GM12891 (cell line): ENCODE measurements at regions not wholly inside any gene's neighbourhood (a gene's known extent, or its start where the extent isn't known, plus 50 kb on each side); places are given as distances from the start of the nearest gene placed in this dataset.

Source experiments
- DNase-seq: peaks from one replicate; pipeline ENCODE4 v3.0.0; 2011; ENCODE audit warnings: low spot score; ENCODE audit not compliant: insufficient read length
- FAIRE-seq: peaks from 2 replicates; lab custom pipeline; 2011; peaks lifted over from hg19 to GRCh38; lab: Jason Lieb, UNC
- PAX5 ChIP-seq: IDR thresholded peaks from 2 replicates; pipeline ENCODE4 v1.6.1; 2011; ENCODE audit warnings: low read length, moderate library complexity, mild to moderate bottlenecking; ENCODE audit not compliant: insufficient read depth, severe bottlenecking
- POLR2A ChIP-seq: IDR thresholded peaks from 2 replicates; pipeline ENCODE4 v1.6.1; 2011; ENCODE audit warnings: low read depth, low read length, control low read depth
- POLR2AphosphoS5 ChIP-seq: IDR thresholded peaks from 2 replicates; pipeline ENCODE4 v1.6.1; 2011; ENCODE audit warnings: low read depth, low read length, control low read depth
- POU2F2 ChIP-seq: IDR thresholded peaks from 2 replicates; pipeline ENCODE4 v1.6.1; 2011; ENCODE audit warnings: low read depth, mild to moderate bottlenecking, control low read depth, low read length, moderate library complexity
- SPI1 ChIP-seq: IDR thresholded peaks from 2 replicates; pipeline ENCODE4 v1.6.1; 2011; ENCODE audit warnings: low read depth, low read length, control low read depth
- TAF1 ChIP-seq: IDR thresholded peaks from 2 replicates; pipeline ENCODE4 v1.6.1; 2011; ENCODE audit warnings: low read depth, low read length, control low read depth

DNA sequence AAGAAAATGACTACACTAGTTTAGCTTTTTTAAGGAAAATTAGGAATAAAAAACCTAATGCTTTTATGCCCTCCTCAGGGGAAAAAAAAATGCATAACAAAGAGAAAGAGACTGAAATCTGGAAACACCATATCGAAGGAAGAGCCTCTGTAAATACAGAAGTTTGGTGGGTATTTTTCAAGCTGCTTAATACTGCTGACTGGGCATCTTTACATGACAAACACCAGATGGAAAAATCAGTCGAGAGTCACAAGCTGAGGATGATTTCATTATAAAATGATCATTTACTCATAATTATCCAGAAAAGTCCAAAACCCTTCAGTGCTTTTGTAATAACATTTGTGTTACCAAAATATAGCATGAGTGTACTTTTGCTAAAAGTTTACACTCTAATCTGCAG is 1600.7 kb upstream of the ACVR2A start:
- no peak for FAIRE-seq
- TF ChIP-seq POLR2AphosphoS5 (no peak), TAF1 (no peak), POLR2A (no peak), SPI1 (no peak), PAX5 (no peak), POU2F2 (no peak)
- DNase-seq = no peak

DNA sequence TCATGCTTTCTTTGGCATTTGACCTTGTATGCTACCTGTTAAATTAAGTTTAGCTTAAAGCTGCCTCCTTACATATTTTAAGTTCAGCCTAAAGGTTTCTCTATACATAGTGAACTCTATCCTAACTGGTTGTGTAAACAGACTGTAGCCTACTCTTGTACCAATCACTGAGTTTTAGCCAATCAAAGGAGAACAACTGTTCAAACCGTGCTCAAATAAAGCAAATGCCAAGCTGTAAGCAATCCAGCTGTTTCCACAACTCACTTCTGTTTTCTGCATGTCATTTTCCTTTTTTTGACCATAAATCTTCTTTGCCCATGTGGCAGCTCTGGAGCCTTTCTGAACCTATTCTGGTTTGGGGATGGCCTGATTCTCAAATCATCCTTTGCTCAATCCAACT is 1603.8 kb upstream of the ACVR2A start:
- FAIRE-seq (no peak), DNase-seq (no peak)
- TF ChIP-seq TAF1 (no peak), POLR2A (no peak), PAX5 (no peak), POU2F2 (no peak), POLR2AphosphoS5 (no peak), SPI1 (no peak)

DNA sequence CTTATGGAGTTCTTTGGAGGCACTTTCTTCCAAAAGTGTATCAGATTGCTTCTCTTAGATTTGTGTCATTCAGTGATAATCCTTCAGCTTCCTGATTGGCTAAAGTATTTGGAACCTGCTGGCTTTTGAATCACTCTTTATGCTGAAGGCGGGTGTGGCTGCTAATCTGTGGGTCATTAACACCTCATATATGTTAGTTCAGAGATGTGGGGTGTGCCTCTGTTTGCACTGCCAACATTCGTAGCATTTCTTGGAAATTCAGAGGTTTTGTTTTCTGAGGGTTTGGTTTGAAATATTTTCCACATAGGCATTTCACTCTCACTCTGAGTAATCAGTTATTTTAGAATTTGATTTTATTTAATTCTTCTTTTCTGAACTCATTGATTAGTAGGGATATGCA is 1604.4 kb upstream of the ACVR2A start:
- DNase-seq (no peak), FAIRE-seq (no peak)
- TF ChIP-seq SPI1 (no peak), TAF1 (no peak), PAX5 (no peak), POLR2AphosphoS5 (no peak), POU2F2 (no peak), POLR2A (no peak)

DNA sequence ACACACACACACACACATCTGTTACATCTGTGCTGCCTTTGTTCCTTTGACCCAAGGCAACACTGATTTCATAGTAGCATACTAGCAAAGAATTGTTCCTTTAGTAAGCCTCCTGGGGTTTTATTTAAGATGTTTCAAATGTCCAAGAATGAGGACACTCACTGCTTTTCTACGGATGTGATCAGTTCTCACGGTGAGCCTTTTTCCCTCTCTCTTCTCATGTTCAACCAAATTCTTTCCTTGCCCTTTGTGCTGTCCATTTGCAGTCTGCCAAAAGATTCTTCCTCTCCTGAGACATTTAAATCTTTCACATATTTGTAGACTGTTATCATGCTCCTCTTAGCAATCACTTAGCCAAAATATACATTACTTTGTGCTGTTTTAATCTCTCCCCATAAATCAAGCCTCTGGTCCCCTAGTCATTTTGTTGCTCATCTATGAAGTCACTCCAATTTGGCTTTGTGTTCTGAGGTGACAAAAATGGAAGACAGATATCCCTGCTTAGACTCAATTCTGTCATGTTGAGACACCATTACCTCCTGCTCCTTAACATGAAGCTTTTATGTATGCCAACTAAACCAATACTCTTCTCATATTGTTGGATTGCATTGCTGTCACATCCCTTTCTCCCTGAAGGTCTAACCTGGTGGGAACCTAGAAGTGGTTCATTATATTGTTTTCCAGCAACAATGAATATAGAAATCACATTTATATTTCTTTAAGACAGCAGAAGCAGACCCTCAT is 1605.3 kb upstream of the ACVR2A start:
- no peak for FAIRE-seq
- TF ChIP-seq POLR2A (no peak), TAF1 (no peak), SPI1 (no peak), POU2F2 (no peak), PAX5 (no peak), POLR2AphosphoS5 (no peak)
- no peak for DNase-seq

DNA sequence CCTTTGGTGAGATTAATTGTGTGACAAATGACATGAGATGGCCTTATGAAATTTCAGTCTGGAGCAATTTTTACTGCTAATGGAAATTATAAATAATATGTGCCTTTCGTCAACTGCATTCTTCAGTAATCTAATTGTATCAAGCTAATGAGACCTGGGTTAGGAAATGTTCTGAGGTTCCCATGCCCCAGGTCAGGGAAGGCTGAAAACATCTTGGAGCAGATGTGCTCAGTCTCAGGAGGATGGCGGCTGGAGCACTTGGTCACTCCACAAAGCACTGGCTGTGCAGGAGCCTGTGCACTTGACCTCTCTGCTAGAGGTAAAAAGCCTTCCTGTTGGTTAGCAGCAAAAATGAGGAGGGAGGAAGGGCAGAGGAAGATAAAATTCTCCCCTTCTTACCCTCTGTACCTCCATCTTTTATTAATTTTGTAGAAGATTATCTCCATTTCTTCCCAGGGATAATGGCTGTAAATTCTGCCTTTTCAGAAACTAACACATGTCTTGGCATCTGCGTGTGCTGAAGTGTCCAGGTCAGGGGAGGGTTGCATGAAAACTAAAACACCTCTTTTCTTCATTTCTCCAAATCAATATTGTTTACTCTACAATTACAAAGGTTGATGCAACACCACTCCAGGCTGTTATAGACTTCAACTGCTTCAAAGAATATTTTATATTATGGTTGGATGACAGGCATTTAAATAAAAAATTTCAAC is 1606.4 kb upstream of the ACVR2A start:
- DNase-seq (no peak), FAIRE-seq (no peak)
- TF ChIP-seq TAF1 = no peak
- no peak for TF ChIP-seq SPI1
- TF ChIP-seq POLR2AphosphoS5 = no peak
- no peak for TF ChIP-seq POU2F2
- TF ChIP-seq PAX5 = no peak
- no peak for TF ChIP-seq POLR2A

DNA sequence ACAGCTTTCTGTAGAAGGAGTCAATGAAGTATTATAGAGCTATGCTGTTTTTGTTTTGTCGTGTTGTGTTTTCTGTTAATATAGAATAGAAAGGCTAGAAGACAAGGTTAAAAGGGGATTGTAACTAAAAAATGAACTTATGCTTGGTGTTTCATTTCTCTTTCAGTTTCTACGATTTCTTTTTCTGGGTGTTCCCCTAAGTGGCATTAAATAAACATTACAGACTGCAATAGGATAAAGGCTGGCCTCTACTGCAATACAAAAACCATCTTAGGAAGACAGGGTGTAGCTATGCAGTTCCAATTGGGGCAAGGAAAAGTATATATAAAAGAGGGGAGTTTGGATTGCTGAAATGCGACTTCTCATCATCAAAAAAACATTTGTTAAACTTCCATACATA is 1609.7 kb upstream of the ACVR2A start:
- no peak for FAIRE-seq
- TF ChIP-seq SPI1 = no peak
- no peak for TF ChIP-seq PAX5
- no peak for TF ChIP-seq POU2F2
- no peak for TF ChIP-seq TAF1
- no peak for TF ChIP-seq POLR2AphosphoS5
- TF ChIP-seq POLR2A = no peak
- DNase-seq = no peak

DNA sequence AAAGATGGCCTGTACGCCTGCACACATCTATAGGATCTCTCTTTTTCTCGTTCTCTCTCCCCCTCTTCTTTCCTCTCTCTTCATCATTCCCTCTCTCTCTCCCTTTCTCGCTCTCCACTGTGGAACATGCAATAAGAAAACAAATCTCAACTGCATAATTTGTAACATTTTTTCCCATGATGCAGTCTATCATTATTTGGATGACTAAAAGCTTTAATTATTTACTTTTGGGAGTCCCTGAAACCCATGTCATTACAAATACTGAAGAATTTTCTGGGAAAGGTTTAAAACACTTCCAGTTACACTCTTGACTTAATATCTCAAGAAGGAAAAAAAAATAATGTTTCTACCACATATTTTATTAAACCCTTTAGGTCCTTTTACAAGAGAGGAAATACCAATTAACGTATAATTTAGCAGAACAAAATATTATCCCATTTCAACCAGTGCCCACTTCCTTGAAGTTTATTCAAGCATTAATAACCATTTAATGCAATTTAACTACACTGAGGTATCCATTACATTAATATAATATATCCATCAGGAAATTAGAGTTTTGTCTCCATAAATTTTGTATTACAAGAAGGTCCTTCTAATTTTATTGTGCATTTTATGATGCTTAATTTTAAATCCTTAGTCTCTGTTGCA is 1615.2 kb upstream of the ACVR2A start:
- FAIRE-seq = no peak
- no peak for DNase-seq
- no peak for TF ChIP-seq SPI1
- TF ChIP-seq POLR2A = no peak
- TF ChIP-seq POLR2AphosphoS5 = no peak
- TF ChIP-seq PAX5 = no peak
- no peak for TF ChIP-seq TAF1
- no peak for TF ChIP-seq POU2F2

DNA sequence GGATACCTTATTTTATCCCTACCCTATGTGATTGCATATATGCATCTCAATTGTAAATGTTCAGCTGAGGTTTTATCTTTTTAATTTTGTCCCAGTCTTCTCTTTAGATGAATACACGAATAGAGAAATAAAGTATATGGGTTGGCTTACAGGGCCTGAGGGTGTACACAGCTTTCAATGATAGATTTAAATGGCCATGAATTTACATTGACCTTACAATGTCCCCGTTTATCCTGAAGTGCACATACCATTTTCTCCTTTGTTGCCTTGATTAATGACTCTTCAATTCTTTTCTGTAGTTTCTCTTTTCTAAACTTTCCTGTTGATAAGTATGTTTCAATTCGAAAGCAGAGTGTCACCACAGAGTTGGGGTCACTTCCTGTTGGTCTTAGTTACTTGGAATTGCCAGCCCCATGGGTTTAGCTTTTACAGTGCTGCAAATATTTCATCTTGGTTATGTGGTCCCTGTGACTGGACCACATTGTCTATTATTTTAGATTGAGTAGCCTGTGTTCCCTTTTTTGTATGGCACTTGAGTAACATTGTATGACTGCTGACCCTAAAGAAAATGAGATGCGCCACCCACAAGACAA is 1616.3 kb upstream of the ACVR2A start:
- FAIRE-seq (no peak), DNase-seq (no peak)
- no peak for TF ChIP-seq PAX5
- no peak for TF ChIP-seq POU2F2
- peak; percentile 73 for TF ChIP-seq SPI1

DNA sequence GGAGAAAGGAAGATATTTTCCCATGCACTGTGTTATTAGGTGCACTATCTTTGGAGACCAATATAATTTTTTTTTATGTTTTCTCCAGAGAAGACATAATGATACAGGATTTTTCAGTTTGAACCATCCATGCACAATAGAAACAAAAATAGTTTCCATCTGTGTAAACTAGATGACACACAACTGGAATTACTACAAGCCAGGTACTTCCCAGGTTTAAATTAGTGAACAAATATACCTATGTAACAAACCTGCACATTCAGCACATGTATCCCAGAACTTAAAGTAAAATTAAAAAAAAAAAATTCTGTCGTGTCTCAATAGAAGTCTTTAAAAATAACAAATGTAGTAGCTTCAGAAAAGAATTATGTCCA is 1616.8 kb upstream of the ACVR2A start:
- TF ChIP-seq SPI1 (no peak), POU2F2 (no peak), PAX5 (no peak), TAF1 (no peak), POLR2A (no peak), POLR2AphosphoS5 (no peak)
- no peak for DNase-seq
- no peak for FAIRE-seq
